ENCODE measurements at regions not wholly inside any gene's neighbourhood (a gene's known extent, or its start where the extent isn't known, plus 50 kb on each side); places are given as distances from the start of the nearest gene placed in this dataset.
"Not testable (repeated sequence)": the region's sequence is repeated elsewhere in the genome, so short reads cannot be mapped to it uniquely, and the experiment has no call there.

DNA sequence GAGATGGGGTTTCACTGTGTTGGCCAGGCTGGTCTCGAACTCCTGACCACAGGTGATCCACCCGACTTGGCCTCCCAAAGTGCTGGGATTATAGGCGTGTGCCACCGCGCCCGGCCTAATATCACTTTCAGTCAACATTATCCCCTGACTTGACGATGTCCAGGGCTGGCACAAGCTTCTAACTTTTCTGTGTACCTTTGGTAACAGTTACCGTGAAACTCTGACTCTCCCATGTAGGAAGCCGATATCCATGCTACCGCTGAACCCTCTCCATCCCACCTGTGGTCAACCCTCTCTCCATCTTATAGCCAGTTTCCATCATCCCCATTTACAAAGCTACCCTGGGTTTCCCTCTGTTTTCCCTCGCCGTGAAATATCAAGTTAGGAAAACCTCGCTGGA is 77.5 kb downstream of the CRLF2 start:
- DNase-seq (ENCODE audit: low spot score in 2 of 2), result peak in 1 of 2 donors; percentile 42
- intact Hi-C loops (cut with DNase I; ENCODE audit: low total_unique reads), result no loop called here
- Histone ChIP-seq H3K27me3 (peaks cover 0 to 6% of the 10 kb centered on the region in 2 donors), H3K4me3 (no peak overlapping the region), H3K9me3 (peaks cover 0 to 3% of the 10 kb centered on the region in 2 donors), H3K4me1 (no peaks in the 10 kb centered on the region), H3K27ac (no peak overlapping the region), H3K36me3 (no peaks in the 10 kb centered on the region)
- no peak for TF ChIP-seq POLR2AphosphoS5 (IDR thresholded peaks at IDR 0.05)
- TF ChIP-seq POLR2A (IDR thresholded peaks at IDR 0.05), result no peak
- TF ChIP-seq, protein P1, sequence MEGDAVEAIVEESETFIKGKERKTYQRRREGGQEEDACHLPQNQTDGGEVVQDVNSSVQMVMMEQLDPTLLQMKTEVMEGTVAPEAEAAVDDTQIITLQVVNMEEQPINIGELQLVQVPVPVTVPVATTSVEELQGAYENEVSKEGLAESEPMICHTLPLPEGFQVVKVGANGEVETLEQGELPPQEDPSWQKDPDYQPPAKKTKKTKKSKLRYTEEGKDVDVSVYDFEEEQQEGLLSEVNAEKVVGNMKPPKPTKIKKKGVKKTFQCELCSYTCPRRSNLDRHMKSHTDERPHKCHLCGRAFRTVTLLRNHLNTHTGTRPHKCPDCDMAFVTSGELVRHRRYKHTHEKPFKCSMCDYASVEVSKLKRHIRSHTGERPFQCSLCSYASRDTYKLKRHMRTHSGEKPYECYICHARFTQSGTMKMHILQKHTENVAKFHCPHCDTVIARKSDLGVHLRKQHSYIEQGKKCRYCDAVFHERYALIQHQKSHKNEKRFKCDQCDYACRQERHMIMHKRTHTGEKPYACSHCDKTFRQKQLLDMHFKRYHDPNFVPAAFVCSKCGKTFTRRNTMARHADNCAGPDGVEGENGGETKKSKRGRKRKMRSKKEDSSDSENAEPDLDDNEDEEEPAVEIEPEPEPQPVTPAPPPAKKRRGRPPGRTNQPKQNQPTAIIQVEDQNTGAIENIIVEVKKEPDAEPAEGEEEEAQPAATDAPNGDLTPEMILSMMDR (IDR thresholded peaks at IDR 0.05), result no peak

DNA sequence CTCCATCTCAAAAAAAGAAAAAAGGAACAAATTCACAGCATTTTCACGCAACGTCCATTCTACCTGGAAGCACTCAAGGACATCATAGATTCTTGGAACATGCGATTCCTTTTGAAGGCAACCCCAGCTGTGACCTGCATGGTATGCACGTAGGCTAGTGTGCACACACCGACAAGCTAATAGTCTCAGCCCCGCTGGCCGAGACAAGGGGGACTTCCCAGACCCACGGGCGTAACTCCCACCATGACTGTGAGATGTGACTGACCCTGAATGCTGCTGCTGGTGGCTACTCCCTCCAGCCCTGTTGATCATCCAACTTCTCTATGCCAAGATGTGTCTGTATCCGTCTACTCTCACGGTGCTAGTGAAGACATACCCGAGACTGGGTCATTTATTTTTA is 78.3 kb downstream of the CRLF2 start:
- DNase-seq (ENCODE audit: low spot score in 2 of 2), result peak in 1 of 2 donors; percentile 39
- no peak for TF ChIP-seq POLR2AphosphoS5 (IDR thresholded peaks at IDR 0.05)
- TF ChIP-seq, protein P1 (IDR thresholded peaks at IDR 0.05), result no peak
- no peak for TF ChIP-seq POLR2A (IDR thresholded peaks at IDR 0.05)
- no peaks in the 10 kb centered on the region for H3K4me1 ChIP-seq
- H3K9me3 ChIP-seq, result peaks cover 0 to 3% of the 10 kb centered on the region in 2 donors
- no peak overlapping the region for H3K27ac ChIP-seq
- H3K36me3 ChIP-seq, result no peaks in the 10 kb centered on the region
- intact Hi-C loops (cut with DNase I; ENCODE audit: low total_unique reads), result no loop called here
- no peak overlapping the region for H3K4me3 ChIP-seq
- H3K27me3 ChIP-seq, result peaks cover 0 to 4% of the 10 kb centered on the region in 2 donors

DNA sequence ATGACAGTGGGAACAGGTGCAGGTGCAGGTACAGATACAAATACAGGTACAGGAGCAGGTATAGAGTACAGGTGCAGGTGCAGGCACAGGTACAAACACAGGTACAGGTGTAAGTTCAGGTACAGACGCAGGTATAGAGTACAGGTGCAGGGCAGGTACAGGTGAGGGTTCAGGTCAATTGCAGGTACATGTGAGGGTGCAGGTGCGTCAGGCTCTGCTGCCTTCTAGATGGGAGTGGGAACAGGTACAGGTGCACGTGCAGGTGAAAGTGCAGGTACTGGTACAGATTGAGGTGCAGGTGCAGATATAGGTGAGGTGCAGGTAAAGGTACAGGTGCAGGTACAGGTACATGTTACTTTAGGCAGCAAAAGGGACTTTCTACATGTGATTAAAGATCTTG is 85.7 kb downstream of the CRLF2 start:
- H3K4me1 ChIP-seq, result no peaks in the 10 kb centered on the region
- H3K4me3 ChIP-seq, result no peak overlapping the region
- no peaks in the 10 kb centered on the region for H3K9me3 ChIP-seq
- TF ChIP-seq, protein P1 (IDR thresholded peaks at IDR 0.05), result no peak
- no peak for TF ChIP-seq POLR2A (IDR thresholded peaks at IDR 0.05)
- no peak for TF ChIP-seq POLR2AphosphoS5 (IDR thresholded peaks at IDR 0.05)
- H3K36me3 ChIP-seq, result no peaks in the 10 kb centered on the region
- H3K27ac ChIP-seq, result no peak overlapping the region
- intact Hi-C loops (cut with DNase I; ENCODE audit: low total_unique reads), result no loop called here
- H3K27me3 ChIP-seq, result peaks cover 0 to 21% of the 10 kb centered on the region in 2 donors
- DNase-seq (ENCODE audit: low spot score in 2 of 2), result peak in 1 of 2 donors; percentile 14

DNA sequence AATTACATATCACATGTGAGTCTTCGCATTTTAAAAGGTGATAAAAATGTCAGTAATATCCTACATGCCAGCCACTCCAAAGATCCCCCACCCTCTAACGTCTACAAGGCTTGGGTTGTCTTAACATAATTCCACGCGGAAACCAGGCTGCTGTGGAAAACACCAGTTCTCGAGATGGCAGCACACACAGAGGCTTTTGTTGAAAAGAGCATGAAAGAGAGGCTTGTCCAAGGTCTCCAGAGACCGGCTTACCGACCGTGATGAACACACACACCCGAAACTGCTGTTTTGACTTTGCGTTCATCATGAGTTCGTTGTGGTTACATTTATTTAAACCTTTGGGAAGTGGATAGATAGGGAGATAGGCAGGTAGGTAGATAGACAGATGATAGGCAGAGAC is 87.9 kb downstream of the CRLF2 start:
- intact Hi-C loops (cut with DNase I; ENCODE audit: low total_unique reads), result no loop called here
- peaks cover 0 to 21% of the 10 kb centered on the region in 2 donors for H3K27me3 ChIP-seq
- H3K36me3 ChIP-seq, result no peaks in the 10 kb centered on the region
- no peak overlapping the region for H3K4me3 ChIP-seq
- H3K27ac ChIP-seq, result no peak overlapping the region
- DNase-seq (ENCODE audit: low spot score in 2 of 2), result peak in 1 of 2 donors; percentile 25
- H3K9me3 ChIP-seq, result no peaks in the 10 kb centered on the region
- H3K4me1 ChIP-seq, result no peaks in the 10 kb centered on the region
- TF ChIP-seq, protein P1 (IDR thresholded peaks at IDR 0.05), result no peak
- TF ChIP-seq POLR2AphosphoS5 (IDR thresholded peaks at IDR 0.05) (no peak), POLR2A (IDR thresholded peaks at IDR 0.05) (no peak)

DNA sequence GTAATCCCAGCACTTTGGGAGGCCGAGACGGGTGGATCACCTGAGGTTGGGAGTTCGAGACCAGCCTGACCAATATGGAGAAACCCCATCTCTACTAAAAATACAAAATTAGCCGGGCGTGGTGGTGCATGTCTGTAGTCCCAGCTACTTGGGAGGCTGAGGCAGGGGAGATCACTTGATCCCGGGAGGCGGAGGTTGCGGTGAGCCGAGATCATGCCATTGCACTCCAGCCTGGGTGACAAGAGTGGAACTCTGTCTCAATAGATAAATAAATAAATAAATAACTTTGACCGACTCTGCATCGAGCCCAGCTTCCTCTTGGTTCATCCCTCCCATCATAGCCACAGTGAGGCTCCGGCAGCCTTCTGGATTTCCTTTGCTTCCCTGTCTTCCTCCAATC is 89.6 kb downstream of the CRLF2 start:
- peak in 1 of 2 donors; percentile 46 for DNase-seq (ENCODE audit: low spot score in 2 of 2)
- H3K27ac ChIP-seq; H3K9me3 ChIP-seq; intact Hi-C loops (cut with DNase I; ENCODE audit: low total_unique reads); H3K4me1 ChIP-seq; H3K36me3 ChIP-seq; H3K4me3 ChIP-seq: not testable (repeated sequence)
- H3K27me3 ChIP-seq, result peaks cover 0 to 16% of the 10 kb centered on the region in 2 donors

DNA sequence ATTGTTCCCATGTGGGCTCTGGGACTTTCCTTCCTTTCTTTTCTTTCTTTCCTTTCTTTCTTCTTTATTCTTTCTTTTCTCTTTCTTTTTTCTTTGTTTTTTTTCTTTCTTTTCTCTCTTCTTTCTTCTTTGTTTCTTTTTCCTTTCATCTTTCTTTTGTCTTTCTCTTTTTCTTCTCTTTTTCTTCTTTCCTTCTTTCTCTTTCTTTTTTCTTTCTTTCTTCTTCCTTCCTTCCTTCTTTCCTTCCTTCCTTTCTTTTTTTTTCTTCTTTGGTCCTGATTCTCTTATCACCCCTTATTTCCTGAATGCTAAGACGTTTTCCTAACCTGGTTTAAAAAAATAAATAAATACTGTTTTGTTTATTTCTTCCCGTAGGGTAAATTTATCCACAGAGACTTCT is 93.2 kb downstream of the CRLF2 start:
- H3K4me1 ChIP-seq, result no peaks in the 10 kb centered on the region
- H3K9me3 ChIP-seq, result no peaks in the 10 kb centered on the region
- no peaks in the 10 kb centered on the region for H3K36me3 ChIP-seq
- TF ChIP-seq POLR2AphosphoS5 (IDR thresholded peaks at IDR 0.05) (no peak), POLR2A (IDR thresholded peaks at IDR 0.05) (no peak)
- TF ChIP-seq, protein P1 (IDR thresholded peaks at IDR 0.05), result no peak
- intact Hi-C loops (cut with DNase I; ENCODE audit: low total_unique reads), result no loop called here
- peaks cover 0 to 7% of the 10 kb centered on the region in 2 donors for H3K27me3 ChIP-seq
- H3K4me3 ChIP-seq, result no peak overlapping the region
- no peak overlapping the region for H3K27ac ChIP-seq
- DNase-seq (ENCODE audit: low spot score in 2 of 2), result no peak

Data from breast epithelium (tissue), 4 donors.